OCI-LY7 (cell line): ENCODE measurements at regions not wholly inside any gene's neighbourhood (a gene's known extent, or its start where the extent isn't known, plus 50 kb on each side); places are given as distances from the start of the nearest gene placed in this dataset.

Source experiments
- BruUV-seq: library from RNA; stranded (reverse); fragments of 400-500 nt; replicated peaks from 2 replicates; lab custom pipeline; 2021; lab: Mats Ljungman, UMichigan
- CTCF ChIA-PET: fragments of 300-600 bp; sonication (Branson Sonifier 250); formaldehyde crosslinking; loops from one replicate; lab custom pipeline; 2022; ENCODE audit warnings: antibody characterized with exemption; ENCODE audit not compliant: unreplicated experiment; lab: Charles Lee
- POLR2A ChIA-PET: fragments of 300-600 bp; sonication (Branson Sonifier 250); formaldehyde crosslinking; loops from one replicate; lab custom pipeline; 2022; ENCODE audit warnings: antibody characterized with exemption; lab: Charles Lee
- DNase-seq: peaks from one replicate; pipeline ENCODE4 v3.0.0-alpha.2; 2015; ENCODE audit warnings: low spot score
- H2AFZ ChIP-seq: fragments of 200-600 bp; sonication (generic), shearing (Covaris generic); 2 replicates; pipeline ENCODE4 v1.6.1; 2014; ENCODE audit warnings: mild to moderate bottlenecking, antibody characterized with exemption, low read length, moderate library complexity
- H3K27ac ChIP-seq: fragments of 200-600 bp; sonication (generic); 2 replicates; pipeline ENCODE4 v1.5.1; 2014; ENCODE audit warnings: mixed run types, low read depth, mild to moderate bottlenecking, moderate library complexity, low read length, inconsistent platforms; ENCODE audit not compliant: poor library complexity, severe bottlenecking
- H3K36me3 ChIP-seq: fragments of 200-600 bp; sonication (generic); 2 replicates; pipeline ENCODE4 v1.6.1; 2014; ENCODE audit warnings: mild to moderate bottlenecking, antibody characterized with exemption, low read length, moderate library complexity, mixed read lengths; ENCODE audit not compliant: insufficient read depth
- H3K4me1 ChIP-seq: fragments of 200-600 bp; sonication (generic); 2 replicates; pipeline ENCODE4 v1.5.1; 2014; ENCODE audit warnings: mild to moderate bottlenecking, low read length; ENCODE audit not compliant: insufficient read depth, poor library complexity, severe bottlenecking
- H3K4me2 ChIP-seq: fragments of 200-600 bp; sonication (generic); 2 replicates; pipeline ENCODE4 v1.6.1; 2014; ENCODE audit warnings: mild to moderate bottlenecking, low read length
- H3K4me3 ChIP-seq: fragments of 200-600 bp; sonication (generic); 2 replicates; pipeline ENCODE4 v1.5.1; 2014; ENCODE audit warnings: mild to moderate bottlenecking, low read depth, low read length; ENCODE audit not compliant: poor library complexity, severe bottlenecking
- H3K79me2 ChIP-seq: fragments of 200-600 bp; sonication (generic); 2 replicates; pipeline ENCODE4 v1.6.1; 2016; ENCODE audit warnings: low read depth, mild to moderate bottlenecking, low read length, moderate library complexity, mixed read lengths; ENCODE audit not compliant: insufficient read depth
- H3K9me2 ChIP-seq: fragments of 200-600 bp; sonication (generic); 2 replicates; pipeline ENCODE4 v1.6.1; 2016; ENCODE audit warnings: mild to moderate bottlenecking, low read length, mixed read lengths; ENCODE audit not compliant: insufficient read depth
- H3K9me3 ChIP-seq: fragments of 200-600 bp; sonication (generic); 2 replicates; pipeline ENCODE4 v1.6.1; 2014; ENCODE audit warnings: mild to moderate bottlenecking, mixed run types, low read length, mixed read lengths
- H4K20me1 ChIP-seq: fragments of 200-600 bp; sonication (generic); 2 replicates; pipeline ENCODE4 v1.6.1; 2014; ENCODE audit warnings: mild to moderate bottlenecking, antibody characterized with exemption, low read length, moderate library complexity, mixed read lengths; ENCODE audit not compliant: insufficient read depth
- EZH2phosphoT487 ChIP-seq: fragments of 200-600 bp; sonication (generic); IDR thresholded peaks from 2 replicates; pipeline ENCODE4 v1.6.1; 2018; ENCODE audit warnings: low read depth, borderline replicate concordance, mild to moderate bottlenecking, mixed run types, antibody characterized with exemption, low read length, moderate library complexity, mixed read lengths
- intact Hi-C: fragments of 100-400 bp; cut with micrococcal nuclease; formaldehyde crosslinking; loops from one replicate; pipeline ENCODE4 v1.10.0; 2022; ENCODE audit not compliant: unreplicated experiment
- TF ChIP-seq, protein P1 (sequence below): fragments of 200-600 bp; sonication (generic); conservative IDR thresholded peaks from 2 replicates; pipeline ENCODE4 v1.5.1; 2014; ENCODE audit warnings: mild to moderate bottlenecking, antibody characterized with exemption, low read length, moderate library complexity, mixed read lengths

DNA sequence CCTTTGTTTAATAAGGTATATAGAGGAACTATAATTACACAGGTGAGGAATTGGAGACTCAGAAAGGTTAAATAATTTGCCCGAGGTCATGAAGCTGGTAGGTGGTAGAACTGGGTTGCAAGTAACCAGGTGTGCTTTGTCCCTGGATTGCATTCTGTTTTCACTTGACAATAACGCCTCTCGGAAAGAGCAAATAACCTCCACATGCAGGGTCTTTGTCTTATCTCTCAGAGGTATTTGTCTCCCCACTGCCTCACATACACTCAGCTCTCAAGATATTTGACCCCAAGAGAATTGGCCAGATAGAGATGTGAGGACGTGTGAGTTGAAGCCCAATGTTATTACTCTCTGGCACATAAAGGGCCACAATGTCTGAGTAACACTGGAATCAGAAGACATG lies 320.9 kb upstream of the ONECUT1 start:
- no peak overlapping the region for H3K4me2 ChIP-seq
- no peak overlapping the region for H3K27ac ChIP-seq
- H3K4me1 ChIP-seq = no peaks in the 10 kb centered on the region
- H3K4me3 ChIP-seq = no peak overlapping the region
- no peaks in the 10 kb centered on the region for H3K36me3 ChIP-seq
- TF ChIP-seq, protein P1, sequence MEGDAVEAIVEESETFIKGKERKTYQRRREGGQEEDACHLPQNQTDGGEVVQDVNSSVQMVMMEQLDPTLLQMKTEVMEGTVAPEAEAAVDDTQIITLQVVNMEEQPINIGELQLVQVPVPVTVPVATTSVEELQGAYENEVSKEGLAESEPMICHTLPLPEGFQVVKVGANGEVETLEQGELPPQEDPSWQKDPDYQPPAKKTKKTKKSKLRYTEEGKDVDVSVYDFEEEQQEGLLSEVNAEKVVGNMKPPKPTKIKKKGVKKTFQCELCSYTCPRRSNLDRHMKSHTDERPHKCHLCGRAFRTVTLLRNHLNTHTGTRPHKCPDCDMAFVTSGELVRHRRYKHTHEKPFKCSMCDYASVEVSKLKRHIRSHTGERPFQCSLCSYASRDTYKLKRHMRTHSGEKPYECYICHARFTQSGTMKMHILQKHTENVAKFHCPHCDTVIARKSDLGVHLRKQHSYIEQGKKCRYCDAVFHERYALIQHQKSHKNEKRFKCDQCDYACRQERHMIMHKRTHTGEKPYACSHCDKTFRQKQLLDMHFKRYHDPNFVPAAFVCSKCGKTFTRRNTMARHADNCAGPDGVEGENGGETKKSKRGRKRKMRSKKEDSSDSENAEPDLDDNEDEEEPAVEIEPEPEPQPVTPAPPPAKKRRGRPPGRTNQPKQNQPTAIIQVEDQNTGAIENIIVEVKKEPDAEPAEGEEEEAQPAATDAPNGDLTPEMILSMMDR = no peak
- TF ChIP-seq EZH2phosphoT487 = no peak
- H3K79me2 ChIP-seq = no peaks in the 10 kb centered on the region
- no peak for DNase-seq
- H4K20me1 ChIP-seq = no peaks in the 10 kb centered on the region
- BruUV-seq = no TSS peak
- intact Hi-C loops = no loop called here
- H3K9me3 ChIP-seq = no peaks in the 10 kb centered on the region
- POLR2A ChIA-PET = no interaction called here
- H2AFZ ChIP-seq = no peak overlapping the region
- H3K9me2 ChIP-seq = no peaks in the 10 kb centered on the region
- CTCF ChIA-PET = no interaction called here

DNA sequence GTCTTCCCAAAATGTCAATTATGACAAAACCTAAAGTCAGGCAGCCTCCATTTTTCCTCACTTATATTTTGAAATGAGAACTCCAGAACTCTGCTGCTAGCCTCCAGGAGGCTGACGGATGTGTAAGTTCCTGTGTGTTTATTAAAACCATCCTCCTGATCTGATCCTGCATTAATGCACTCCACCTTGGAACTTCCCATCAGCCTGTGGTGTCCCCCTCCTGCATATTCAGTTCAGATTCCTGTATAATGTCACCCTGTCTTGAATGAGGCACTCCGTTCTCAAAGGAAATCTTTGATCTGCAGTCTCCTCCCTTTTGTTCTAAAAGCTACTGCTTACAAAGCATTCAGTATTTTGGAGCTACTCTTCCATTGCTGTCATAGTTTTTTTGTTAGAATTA lies 318.2 kb upstream of the ONECUT1 start:
- Histone ChIP-seq H4K20me1 (no peaks in the 10 kb centered on the region), H3K36me3 (no peaks in the 10 kb centered on the region), H3K4me2 (no peak overlapping the region), H3K27ac (no peak overlapping the region), H2AFZ (no peak overlapping the region), H3K9me3 (no peaks in the 10 kb centered on the region), H3K9me2 (no peaks in the 10 kb centered on the region), H3K79me2 (no peaks in the 10 kb centered on the region), H3K4me3 (no peak overlapping the region), H3K4me1 (no peaks in the 10 kb centered on the region)
- no peak for DNase-seq
- POLR2A ChIA-PET = interaction anchor here (0.6 to 0.8 kb wide), 2 partner anchors 17 to 459 kb away, joined by 3 read pairs; no protein-coding TSS in a partner anchor
- no TSS peak for BruUV-seq
- CTCF ChIA-PET = no interaction called here
- intact Hi-C loops = no loop called here
- TF ChIP-seq, protein P1 = no peak
- no peak for TF ChIP-seq EZH2phosphoT487

DNA sequence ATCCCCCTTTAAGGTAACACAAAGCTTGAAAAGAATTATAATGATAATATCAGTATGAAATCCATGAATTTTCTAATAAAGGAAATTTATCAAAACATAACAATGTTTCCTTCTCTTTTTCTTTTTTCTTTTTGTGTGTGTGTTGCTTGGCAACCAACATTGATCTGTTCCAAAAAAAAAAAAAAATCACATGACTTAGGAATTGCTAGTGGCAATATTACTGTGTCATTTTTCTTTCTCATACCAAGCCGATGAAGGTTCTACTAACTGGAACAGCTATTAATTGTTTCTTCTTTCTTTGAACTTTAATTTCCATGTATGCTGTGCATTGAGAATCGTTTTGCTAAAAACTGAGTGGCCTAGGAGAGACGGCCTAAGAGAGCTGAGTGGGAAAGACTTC lies 317.7 kb upstream of the ONECUT1 start:
- Histone ChIP-seq H3K36me3 (no peaks in the 10 kb centered on the region), H3K4me2 (no peak overlapping the region), H3K4me3 (no peak overlapping the region), H3K9me2 (no peaks in the 10 kb centered on the region), H4K20me1 (no peaks in the 10 kb centered on the region), H3K4me1 (no peaks in the 10 kb centered on the region), H3K79me2 (no peaks in the 10 kb centered on the region), H2AFZ (no peak overlapping the region), H3K9me3 (no peaks in the 10 kb centered on the region), H3K27ac (no peak overlapping the region)
- POLR2A ChIA-PET = interaction anchor here (0.8 to 1.6 kb wide), 3 partner anchors 10 to 168 kb away, joined by 3 to 5 read pairs (median 3); no protein-coding TSS in a partner anchor
- CTCF ChIA-PET = no interaction called here
- intact Hi-C loops = no loop called here
- no peak for DNase-seq
- TF ChIP-seq EZH2phosphoT487 = no peak
- BruUV-seq = no TSS peak
